ENCODE measurements at regions not wholly inside any gene's neighbourhood (a gene's known extent, or its start where the extent isn't known, plus 50 kb on each side); places are given as distances from the start of the nearest gene placed in this dataset.

DNA sequence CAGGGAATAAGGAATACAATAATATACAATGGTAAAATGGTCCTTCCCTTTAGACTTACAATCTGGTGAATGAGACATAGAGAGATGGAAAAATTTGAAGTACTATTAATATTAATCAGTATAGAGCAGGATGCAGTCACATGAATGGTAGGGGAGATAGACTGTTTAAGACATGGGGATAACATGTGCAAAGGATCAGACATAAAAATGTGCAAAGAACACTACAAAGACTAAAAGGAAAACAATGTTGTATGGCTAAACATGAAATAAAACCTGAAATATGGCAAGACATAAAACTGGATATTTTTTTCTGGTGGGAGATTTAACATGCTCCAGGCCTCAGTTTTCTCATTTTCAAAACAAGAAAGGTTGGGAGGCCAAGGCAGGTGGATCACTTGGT is 182.4 kb upstream of the DPT start:
- TF ChIP-seq, protein P1, sequence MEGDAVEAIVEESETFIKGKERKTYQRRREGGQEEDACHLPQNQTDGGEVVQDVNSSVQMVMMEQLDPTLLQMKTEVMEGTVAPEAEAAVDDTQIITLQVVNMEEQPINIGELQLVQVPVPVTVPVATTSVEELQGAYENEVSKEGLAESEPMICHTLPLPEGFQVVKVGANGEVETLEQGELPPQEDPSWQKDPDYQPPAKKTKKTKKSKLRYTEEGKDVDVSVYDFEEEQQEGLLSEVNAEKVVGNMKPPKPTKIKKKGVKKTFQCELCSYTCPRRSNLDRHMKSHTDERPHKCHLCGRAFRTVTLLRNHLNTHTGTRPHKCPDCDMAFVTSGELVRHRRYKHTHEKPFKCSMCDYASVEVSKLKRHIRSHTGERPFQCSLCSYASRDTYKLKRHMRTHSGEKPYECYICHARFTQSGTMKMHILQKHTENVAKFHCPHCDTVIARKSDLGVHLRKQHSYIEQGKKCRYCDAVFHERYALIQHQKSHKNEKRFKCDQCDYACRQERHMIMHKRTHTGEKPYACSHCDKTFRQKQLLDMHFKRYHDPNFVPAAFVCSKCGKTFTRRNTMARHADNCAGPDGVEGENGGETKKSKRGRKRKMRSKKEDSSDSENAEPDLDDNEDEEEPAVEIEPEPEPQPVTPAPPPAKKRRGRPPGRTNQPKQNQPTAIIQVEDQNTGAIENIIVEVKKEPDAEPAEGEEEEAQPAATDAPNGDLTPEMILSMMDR (IDR thresholded peaks at IDR 0.05; ENCODE audit: borderline replicate concordance, extremely low read depth, low read length, poor library complexity, severe bottlenecking): no peak
- TF ChIP-seq EZH2 (IDR thresholded peaks at IDR 0.05; ENCODE audit: borderline replicate concordance, low read depth, low read length, severe bottlenecking): no peak
